Left cardiac atrium (tissue), 4 donors: ENCODE measurements at regions not wholly inside any gene's neighbourhood (a gene's known extent, or its start where the extent isn't known, plus 50 kb on each side); places are given as distances from the start of the nearest gene placed in this dataset.
A peak's percentile ranks its signal among the peaks of the same experiment; 100 is the strongest.

Experiments used
- ATAC-seq, 2 donors: fragments of 200-7000 bp; cut with Tn5 transposase; one replicate each; pipeline ENCODE4 v1.9.1; 2020; ENCODE audit warnings: mild to moderate bottlenecking in 2 of 2, moderate library complexity in 2 of 2
- DNase-seq: peaks from one replicate; pipeline ENCODE4 v3.0.0-alpha.2; 2020
- intact Hi-C, 2 donors: fragments of 100-400 bp; cut with DNase I; formaldehyde crosslinking; loops; one replicate each; pipeline versions ENCODE4 v1.14.1 to v1.15.1; 2022 to 2023
- donor health status: DM: no; HTN: yes; CAD: no.
- donor health status: DM: no; HTN: yes; CAD: no; lungs with severe emphysema.
- donor health status: DM: yes; HTN: yes; CAD: no.
- donor health status: Dilated cardiomyopathy.

DNA sequence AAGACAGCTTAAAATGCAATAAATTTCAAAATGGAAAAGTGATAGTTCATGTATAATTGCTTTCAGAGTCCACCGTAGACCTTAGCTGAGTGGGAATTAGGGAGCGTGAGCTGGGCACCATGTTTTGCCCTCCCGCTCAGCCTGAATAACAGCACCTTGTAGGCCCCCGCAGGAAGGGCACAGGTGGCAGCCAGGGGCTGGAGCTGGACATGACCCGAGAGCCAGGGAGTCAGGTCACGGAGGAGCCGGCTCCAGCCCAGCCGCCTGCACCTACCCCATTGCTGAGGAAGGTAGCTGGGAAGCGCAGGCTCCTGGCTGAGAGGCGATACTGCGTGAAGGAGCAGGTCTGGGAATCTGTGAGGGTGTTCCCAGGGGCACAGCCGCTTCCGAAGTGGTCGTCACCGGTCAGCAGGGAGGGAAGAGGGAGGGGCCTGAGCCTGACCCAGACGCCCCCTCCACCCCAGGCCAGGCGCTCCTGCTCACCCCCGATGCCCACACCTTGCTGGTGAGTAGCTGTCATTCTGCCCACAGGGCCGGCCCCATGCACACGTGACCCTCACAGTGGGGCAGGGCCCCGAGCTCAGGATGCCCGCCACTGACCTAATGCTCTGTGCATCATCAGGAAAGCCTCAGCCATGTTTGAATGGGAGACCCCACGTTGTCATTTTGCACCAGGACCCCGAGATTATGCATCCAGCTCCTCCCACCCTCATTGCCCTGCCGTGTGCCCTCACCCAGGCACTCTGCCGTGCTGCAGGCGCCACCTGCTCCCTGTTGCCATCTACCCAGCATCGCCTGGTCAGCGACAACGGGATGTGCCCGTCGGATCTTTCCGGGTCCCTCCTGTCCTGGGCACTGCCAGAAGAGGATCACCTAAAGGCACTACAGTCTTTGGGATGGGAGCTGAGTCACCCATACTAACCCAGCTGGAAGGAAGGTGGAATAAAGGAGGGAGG lies 129.2 kb upstream of the TCERG1L start:
- intact Hi-C loops: no loop called here
- no peak for DNase-seq
- no peak for ATAC-seq

DNA sequence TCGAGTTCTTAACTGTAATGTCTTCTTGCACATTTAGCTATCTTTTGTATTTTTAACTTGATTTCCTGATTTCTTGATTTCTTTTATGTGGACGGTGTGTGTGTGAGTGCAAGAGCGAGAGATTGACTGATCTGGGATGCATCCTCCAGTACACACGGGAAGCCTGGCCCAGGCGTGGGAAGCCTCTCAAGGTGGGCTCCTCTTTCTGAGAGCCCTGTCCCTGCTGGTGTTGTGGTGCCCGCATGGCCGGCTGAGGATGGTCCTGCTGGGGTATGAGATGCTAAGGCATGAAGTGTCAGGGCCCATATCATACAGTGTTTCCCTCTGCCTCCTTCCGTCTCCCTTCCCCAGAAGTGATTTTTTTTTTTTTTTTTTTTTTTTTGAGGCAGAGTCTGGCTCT lies 130.8 kb upstream of the TCERG1L start:
- ATAC-seq: no peak
- no peak for DNase-seq
- intact Hi-C loops: no loop called here

- DNase-seq (no peak), ATAC-seq (no peak)
- intact Hi-C loops: no loop called here
Observed at GRCh38 chr10:131444286-131444685, 132.8 kb upstream of the TCERG1L start.

DNA sequence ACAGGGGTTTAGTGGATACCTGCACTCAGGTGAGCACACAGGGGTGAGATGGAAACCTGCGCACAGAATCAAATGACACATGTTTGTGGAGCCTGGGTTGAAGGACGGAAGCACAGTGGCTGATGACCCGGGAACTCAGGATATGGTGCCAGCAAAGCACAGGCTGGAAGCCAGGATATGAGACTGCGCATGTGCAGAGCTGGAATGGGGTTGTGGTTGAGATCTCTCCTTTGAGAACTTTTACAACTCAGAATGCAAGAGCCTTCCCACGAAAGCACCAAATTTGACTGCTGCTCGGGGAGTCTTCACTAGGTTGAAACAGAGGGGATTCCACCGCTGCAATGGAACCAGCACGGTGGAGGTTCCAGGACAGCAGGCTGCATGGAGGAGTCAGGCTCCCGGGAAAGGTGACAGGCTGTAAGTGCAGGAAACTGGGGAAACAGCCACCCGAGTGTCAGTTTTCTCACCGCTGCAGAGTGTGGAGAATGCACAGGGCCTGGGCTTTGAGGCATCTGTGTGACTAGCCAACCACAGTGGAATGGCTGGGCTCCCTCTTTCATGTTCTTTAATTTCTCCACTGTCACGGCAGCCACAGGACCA lies 133.4 kb upstream of the TCERG1L start:
- DNase-seq (no peak), ATAC-seq (no peak)
- intact Hi-C loops: no loop called here

DNA sequence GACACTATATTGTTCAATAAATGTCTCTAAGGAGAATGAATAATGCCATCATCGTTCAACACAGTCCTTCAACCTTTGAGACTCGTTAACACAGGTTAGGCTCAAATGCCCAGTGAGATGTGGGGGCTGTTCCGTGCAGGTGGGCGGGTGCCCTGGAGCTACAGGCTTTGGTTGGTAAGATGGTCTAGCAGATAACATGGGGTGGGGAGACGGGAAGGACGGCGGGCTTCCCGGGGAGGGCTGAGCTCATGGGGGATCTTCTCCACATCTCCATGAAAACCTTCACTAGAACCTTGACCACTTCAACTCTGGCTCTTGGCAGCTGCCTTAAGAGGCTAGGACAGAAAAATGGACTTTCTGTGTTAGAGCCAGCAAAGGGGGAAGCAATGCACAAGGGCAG lies 134.1 kb upstream of the TCERG1L start:
- intact Hi-C loops: no loop called here
- no peak for ATAC-seq
- DNase-seq: no peak

DNA sequence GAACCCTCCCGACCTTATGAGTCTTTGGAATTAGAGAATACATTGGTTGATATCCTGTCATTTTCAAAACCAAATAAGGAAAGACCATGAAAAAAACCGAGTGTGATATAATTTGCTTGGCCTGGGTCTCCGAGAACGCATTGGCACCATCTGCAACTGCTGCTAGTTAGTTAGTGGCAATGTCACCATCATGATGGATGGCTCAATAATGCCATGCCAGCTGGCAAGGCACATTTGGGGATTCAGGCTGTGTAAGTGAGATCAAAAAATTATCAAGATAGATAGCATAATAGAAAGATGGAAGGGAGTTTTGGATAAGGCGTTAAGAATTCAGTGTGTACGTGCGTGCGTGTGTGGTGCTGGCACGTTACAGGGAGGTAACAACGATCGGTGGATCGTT lies 134.7 kb upstream of the TCERG1L start:
- ATAC-seq (no peak), DNase-seq (no peak)
- intact Hi-C loops: no loop called here

DNA sequence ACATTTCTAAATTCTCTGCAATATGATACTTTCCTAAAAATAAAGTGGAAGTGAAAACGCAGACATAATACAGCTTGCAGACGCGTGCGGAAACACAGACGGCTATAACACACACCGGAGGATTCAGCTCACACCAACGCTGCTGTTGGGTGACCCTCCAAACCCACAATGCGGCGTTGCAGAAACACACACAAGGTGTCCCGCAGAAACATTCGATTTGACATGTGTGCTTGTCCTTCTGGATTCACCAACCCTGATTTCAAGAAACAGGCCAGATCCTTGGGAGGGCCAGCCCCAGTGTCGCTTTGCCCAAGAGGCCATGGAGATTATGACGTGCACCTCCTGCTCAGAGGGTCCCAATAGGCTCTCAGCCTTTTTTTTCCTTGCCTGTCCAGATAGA lies 136.7 kb upstream of the TCERG1L start:
- DNase-seq: no peak
- ATAC-seq: no peak
- intact Hi-C loops: no loop called here

DNA sequence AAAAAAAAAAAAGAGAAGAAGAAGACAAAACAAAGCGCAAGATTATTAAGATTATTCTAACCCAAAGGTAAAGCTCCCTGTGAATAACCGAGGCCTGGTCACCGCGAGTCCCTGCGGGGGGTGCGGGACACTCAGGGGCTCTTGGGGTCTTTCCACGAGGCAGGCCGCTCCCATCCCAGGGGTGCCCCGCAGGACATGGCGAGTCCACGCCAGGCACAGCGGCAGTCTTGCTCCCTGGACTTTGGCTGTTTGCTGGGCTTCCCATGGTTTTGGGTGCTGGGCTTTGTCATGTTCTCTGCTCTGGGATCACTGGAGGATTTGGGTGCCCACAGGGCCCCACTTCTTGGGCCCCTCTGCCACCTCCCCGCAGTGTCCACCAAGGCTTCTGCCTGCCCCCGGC lies 137.4 kb upstream of the TCERG1L start:
- intact Hi-C loops: no loop called here
- no peak for ATAC-seq
- no peak for DNase-seq

DNA sequence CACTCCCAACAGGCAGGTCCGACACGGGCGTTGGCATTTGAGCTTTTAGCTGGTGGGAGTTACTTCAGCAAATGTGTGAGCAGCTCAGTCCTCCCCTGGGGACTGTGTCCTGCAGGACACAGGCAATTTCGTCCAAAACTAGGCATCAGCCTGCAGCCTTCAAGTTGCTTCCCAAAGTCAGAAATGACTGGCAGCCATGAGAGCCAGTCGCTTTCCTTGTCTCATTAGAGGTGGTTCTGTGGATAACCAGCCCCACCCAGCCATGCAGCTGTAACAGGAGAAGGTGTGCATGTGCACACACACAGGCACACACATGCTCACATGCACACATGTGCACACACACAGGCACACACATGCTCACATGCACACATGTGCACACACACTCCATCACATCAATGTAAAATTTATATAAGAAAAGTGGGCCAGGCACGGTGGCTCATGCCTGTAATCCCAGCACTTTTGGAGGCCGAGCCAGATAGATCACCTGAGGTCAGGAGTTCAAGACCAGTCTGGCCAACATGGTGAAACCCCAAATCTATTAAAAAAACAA lies 138.8 kb upstream of the TCERG1L start:
- ATAC-seq: no peak
- intact Hi-C loops: loop anchor here (5.0 to 10.0 kb wide), 2 partner anchors 335 to 427 kb away; no protein-coding TSS in a partner anchor
- no peak for DNase-seq

GRCh38 chr10:131451407-131452015 lies 140.0 kb upstream of the TCERG1L start:
- ATAC-seq: no peak
- intact Hi-C loops: loop anchor here (5.0 to 10.0 kb wide), 2 partner anchors 333 to 426 kb away; no protein-coding TSS in a partner anchor
- DNase-seq: no peak

GRCh38 chr10:131452926-131453720 lies 141.6 kb upstream of the TCERG1L start:
- DNase-seq (peak; percentile 43), ATAC-seq (peak; percentile 71 to 76)
- intact Hi-C loops: loop anchor here (5.0 to 10.0 kb wide), 2 partner anchors 332 to 424 kb away; no protein-coding TSS in a partner anchor

DNA sequence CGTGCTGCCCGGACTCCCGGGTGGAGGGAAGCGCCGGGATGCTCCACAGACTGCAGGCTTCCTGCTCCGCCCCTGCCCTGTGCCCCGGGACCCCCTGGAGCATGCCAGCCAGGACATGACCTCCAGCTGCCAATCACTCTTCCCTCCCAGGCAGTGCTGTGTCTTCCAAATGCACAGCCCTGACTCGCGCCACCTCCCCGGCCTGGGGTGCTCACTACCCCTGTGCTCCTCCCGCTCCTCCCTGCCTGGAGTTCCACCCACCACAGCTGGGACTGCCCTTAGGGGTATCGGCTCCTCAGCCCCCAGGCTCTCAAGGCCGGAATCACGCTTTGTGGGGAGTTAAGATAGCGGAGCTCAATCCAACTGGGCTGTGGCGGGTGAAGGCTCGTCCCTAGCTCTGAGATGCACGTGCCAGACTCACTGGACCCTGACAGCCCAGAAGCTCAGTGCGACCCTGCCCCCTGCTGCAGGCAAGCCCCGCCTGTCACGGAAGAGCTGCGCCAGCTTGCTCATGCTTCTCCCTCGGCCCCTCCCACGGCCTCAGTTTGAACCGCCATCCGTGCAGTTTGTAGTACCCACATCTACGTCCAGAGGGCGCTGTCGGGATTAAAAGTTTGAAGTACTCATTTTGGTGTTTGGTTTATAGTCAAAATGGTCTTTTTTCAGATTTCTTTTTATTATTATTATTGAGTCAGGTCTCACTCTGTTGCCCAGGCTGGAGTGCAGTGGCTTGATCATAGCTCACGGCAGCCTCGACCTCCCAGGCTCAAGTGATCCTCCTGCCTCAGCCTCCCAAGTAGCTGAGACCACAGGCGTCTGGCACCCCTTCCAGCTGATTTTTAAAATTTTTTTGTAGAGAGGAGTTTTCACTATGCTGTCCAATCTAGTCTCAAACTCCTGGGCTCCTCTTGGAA lies 142.5 kb upstream of the TCERG1L start:
- DNase-seq: peak; percentile 72
- intact Hi-C loops: loop anchor here (5.0 to 10.0 kb wide), 2 partner anchors 331 to 423 kb away; no protein-coding TSS in a partner anchor
- ATAC-seq: peak; percentile 67 to 86

DNA sequence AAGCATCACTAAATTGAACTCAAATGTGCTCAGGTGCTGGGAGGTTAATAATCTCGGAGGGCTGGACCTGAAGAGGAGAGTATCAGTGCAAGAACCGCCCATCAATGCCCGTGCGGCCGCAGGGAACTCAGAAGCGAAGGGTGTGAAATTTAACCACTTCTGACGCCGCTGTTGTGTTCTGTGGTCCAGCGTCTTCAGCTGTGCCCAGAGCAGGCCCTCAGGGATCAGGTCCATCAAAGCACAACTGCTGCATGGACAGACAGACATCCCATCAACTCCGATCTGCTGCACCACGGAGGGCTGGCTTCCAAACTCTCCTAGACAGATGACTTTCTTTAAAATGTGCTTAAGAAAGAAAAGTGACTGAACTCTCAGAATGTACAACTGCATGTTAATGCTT lies 144.9 kb upstream of the TCERG1L start:
- intact Hi-C loops: loop anchor here in 1 of 2 donors (10.0 kb wide), 1 partner anchor 328 kb away; no protein-coding TSS in a partner anchor
- DNase-seq: no peak
- no peak for ATAC-seq

DNA sequence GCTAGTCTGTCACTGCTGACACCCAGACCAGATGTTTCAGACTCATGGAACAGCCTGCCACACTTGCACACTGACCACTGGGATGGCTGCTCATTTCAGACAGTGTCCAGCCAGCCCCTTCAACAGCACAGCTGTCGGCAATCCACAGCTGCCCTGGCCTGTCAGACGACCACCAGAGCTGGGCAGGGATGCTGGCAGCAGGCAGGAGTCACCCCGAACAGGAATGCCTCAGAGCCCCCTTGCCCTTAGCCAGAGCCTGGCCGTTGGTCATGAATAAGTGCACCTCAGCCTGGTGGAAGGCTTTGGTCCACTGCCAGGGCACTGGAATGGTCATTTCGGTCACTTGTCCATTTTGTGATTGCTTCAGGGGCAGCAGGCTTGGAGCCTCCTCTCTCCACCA lies 149.6 kb upstream of the TCERG1L start:
- intact Hi-C loops: no loop called here
- ATAC-seq (no peak), DNase-seq (no peak)

DNA sequence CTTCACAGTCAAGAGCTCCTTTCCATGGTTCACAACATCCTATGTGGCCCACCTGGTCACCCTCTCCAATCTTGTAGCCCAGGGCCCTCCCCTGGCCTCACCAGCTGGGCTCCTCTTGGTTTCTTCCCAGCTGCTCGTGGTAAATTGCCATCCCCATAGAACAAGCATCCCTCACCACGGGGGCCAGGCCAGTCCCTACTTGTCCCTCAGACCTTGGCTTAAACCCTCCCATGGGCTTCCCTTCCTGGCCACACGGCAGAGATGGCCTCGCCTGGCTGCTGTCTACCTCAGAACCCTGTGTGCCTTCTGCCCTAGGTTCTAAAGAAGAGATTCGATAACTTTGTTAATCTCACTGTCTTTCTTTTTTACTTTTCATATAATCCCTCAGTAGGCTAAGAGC lies 153.3 kb upstream of the TCERG1L start:
- ATAC-seq: no peak

DNA sequence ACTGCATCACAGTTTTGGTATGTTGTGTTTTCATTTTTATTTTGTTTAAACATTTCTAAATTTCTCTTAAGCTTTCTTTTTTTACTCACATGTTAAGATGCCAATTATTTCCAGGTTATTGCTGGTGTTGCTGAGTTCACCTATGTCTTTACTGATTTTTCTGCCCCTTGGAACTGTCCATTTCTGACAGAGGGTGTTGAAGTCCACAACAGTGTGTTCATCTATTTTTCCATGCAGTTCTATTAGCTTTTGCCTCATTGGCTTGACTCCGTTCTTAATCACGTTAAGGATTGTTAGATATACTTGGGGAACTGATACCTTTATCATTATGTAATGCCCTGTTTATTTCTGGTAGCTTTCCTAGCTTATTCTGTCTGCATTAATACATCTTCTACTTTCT lies 158.0 kb upstream of the TCERG1L start:
- intact Hi-C loops: no loop called here
- ATAC-seq (no peak), DNase-seq (no peak)

More for the DNA sequence above, 153.3 kb upstream of the TCERG1L start:
- no peak for DNase-seq
- intact Hi-C loops: no loop called here

DNA sequence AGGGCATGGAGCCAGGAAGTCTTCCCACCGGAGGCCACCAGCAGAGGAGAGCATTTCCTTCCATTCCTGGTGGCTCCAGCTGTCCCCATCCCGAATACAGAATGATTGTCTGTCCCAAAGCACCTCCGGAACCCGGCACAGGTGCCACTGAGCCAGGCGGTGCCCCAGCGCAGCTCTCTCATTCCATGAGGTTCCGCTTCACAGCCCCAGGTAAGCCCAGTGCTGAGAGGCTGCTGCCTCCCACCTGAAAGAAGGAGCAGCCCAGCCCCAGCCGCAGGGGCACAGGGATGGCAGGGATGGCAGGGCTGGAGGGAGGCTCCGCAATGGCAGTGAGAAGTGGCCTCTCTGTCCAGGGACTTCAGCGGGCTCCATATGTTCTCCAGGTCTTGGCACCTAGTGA lies 162.1 kb upstream of the TCERG1L start:
- DNase-seq (no peak), ATAC-seq (no peak)
- intact Hi-C loops: no loop called here

- intact Hi-C loops: no loop called here
- ATAC-seq (no peak), DNase-seq (no peak)
Observed at GRCh38 chr10:131474416-131474815, 162.9 kb upstream of the TCERG1L start.
